ENCODE measurements at regions not wholly inside any gene's neighbourhood (a gene's known extent, or its start where the extent isn't known, plus 50 kb on each side); places are given as distances from the start of the nearest gene placed in this dataset.
"Not testable (repeated sequence)": the region's sequence is repeated elsewhere in the genome, so short reads cannot be mapped to it uniquely, and the experiment has no call there.

DNA sequence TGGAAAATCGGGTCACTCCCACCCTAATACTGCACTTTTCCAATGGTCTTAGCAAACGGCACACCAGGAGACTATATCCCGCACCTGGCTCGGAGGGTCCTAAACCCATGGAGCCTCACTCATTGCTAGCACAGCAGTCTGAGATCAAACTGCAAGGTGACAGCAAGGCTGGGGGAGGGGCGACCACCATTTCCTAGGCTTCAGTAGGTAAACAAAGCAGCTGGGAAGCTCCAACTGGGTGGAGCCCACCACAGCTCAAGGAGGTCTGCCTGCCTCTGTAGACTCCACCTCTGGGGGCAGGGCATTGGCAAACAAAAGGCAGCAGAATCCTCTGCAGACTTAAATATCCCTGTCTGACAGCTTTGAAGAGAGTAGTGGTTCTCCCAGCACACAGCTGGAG, 109.0 kb upstream of the DEFB108B start:
- not testable (repeated sequence) for H3K27ac Mint-ChIP-seq; H3K4me1 Mint-ChIP-seq (ENCODE audit: unreplicated experiment); H3K9me3 Mint-ChIP-seq; DNase-seq (ENCODE audit: extremely low spot score, unreplicated experiment); H3K4me3 Mint-ChIP-seq; H3K27me3 Mint-ChIP-seq; H3K36me3 Mint-ChIP-seq

DNA sequence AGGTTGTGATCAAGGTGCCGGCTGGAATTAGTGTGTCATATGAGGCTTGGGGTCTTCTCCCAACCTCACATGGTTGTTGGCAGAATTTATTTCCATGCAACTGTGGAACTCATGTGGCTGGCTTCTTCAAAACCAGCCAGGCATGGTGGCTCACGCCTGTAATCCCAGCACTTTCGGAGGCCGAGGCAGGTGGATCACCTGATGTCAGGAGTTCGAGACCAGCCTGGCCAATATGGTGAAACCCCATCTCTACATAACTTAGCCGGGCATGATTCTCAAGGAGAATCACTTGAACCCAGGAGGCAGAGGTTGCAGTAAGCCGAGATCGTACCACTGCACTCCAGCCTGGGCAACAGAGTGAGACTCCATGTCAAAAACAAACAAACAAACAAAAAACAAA, 102.3 kb upstream of the DEFB108B start:
- not testable (repeated sequence) for H3K27ac Mint-ChIP-seq; H3K4me3 Mint-ChIP-seq; H3K36me3 Mint-ChIP-seq; H3K4me1 Mint-ChIP-seq (ENCODE audit: unreplicated experiment); DNase-seq (ENCODE audit: extremely low spot score, unreplicated experiment); H3K9me3 Mint-ChIP-seq; H3K27me3 Mint-ChIP-seq

DNA sequence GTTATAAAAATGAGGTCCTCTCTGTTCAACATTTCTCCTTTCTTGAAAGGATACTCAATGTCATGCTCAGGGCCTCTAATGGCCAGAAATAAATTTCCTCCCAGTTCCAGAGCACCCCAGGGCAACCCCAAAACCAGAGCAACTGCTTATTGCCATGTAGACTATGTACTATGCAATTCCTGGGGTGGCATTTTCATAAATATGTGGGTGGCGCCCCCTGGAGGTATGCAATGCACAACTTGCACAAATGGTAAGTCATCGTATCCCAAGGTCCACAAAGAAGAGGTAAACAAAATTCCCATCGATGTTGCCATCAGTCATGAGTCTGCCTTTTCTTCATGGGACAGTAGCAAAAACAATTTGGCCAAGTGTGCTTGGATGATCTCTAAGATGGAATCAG, 98.6 kb upstream of the DEFB108B start:
- not testable (repeated sequence) for H3K9me3 Mint-ChIP-seq; DNase-seq (ENCODE audit: extremely low spot score, unreplicated experiment); H3K27ac Mint-ChIP-seq; H3K36me3 Mint-ChIP-seq; H3K27me3 Mint-ChIP-seq; H3K4me1 Mint-ChIP-seq (ENCODE audit: unreplicated experiment); H3K4me3 Mint-ChIP-seq
- TF ChIP-seq, protein P1, sequence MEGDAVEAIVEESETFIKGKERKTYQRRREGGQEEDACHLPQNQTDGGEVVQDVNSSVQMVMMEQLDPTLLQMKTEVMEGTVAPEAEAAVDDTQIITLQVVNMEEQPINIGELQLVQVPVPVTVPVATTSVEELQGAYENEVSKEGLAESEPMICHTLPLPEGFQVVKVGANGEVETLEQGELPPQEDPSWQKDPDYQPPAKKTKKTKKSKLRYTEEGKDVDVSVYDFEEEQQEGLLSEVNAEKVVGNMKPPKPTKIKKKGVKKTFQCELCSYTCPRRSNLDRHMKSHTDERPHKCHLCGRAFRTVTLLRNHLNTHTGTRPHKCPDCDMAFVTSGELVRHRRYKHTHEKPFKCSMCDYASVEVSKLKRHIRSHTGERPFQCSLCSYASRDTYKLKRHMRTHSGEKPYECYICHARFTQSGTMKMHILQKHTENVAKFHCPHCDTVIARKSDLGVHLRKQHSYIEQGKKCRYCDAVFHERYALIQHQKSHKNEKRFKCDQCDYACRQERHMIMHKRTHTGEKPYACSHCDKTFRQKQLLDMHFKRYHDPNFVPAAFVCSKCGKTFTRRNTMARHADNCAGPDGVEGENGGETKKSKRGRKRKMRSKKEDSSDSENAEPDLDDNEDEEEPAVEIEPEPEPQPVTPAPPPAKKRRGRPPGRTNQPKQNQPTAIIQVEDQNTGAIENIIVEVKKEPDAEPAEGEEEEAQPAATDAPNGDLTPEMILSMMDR (conservative IDR thresholded peaks at IDR 0.05), result peak; percentile 55

DNA sequence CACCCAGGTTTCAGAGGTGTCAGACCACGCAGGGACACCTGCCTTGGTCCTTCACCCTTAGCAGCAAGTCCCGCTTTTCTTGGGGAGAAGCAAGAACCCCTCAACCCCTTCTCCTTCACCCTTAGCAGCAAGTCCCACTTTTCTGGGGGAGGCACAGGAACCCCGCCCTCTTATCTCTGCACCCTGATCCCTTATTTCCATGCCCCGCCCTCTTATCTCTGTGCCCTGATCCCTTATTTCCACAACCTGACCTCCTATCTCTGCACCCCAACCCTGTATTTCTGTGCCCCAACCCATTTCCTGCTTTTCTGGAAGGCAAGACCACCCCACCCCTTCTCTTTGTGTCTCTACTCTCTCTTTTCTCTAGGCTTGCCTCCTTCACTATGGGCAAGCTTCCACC, 94.7 kb upstream of the DEFB108B start:
- peaks cover 11% of the 10 kb centered on the region for H3K27me3 Mint-ChIP-seq
- not testable (repeated sequence) for H3K4me1 Mint-ChIP-seq (ENCODE audit: unreplicated experiment)

DNA sequence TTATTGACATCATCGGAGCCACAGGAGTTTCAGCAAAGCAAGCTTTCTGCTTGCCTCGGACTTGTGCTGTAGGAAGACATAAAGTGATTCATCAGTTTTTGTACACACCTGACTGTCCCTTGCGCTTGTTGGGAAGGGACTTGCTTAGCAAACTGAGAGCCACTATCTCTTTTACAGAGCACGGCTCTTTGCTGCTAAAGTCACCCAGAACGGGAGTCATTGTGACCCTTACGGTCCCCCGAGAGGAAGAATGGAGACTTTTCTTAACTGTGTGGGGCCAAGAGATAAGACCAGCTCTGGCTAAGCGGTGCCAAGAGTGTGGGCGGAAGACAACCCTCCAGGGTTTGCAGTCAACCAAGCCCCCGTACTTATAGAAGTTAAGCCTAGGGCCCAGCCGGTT, 89.6 kb upstream of the DEFB108B start:
- H3K9me3 Mint-ChIP-seq; H3K4me1 Mint-ChIP-seq (ENCODE audit: unreplicated experiment); H3K36me3 Mint-ChIP-seq; H3K27ac Mint-ChIP-seq; H3K27me3 Mint-ChIP-seq; H3K4me3 Mint-ChIP-seq; DNase-seq (ENCODE audit: extremely low spot score, unreplicated experiment): not testable (repeated sequence)

More for the DNA sequence above, 94.7 kb upstream of the DEFB108B start:
- H3K36me3 Mint-ChIP-seq; H3K4me3 Mint-ChIP-seq; H3K9me3 Mint-ChIP-seq; H3K27ac Mint-ChIP-seq; DNase-seq (ENCODE audit: extremely low spot score, unreplicated experiment): not testable (repeated sequence)

DNA sequence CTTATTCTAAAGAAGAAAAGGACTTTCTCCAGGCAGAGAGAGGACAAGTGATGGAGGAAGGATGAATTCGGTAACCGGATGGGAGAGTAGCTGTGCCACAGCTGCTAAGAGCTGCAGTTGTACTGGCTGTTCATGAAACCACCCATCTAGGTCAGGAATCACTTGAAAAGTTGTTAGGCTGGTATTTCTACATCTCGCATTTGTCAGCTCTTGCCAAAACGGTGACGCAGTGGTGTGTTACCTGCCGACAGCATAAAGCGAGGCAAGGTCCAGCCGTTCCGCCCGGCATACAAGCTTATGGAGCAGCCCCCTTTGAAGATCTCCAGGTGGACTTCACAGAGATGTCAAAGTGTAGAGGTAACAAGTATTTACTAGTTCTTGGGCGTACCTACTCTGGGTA, 87.3 kb upstream of the DEFB108B start:
- peak overlapping the region; percentile 73 for H3K4me3 Mint-ChIP-seq
- not testable (repeated sequence) for H3K4me1 Mint-ChIP-seq (ENCODE audit: unreplicated experiment); H3K36me3 Mint-ChIP-seq; DNase-seq (ENCODE audit: extremely low spot score, unreplicated experiment); H3K9me3 Mint-ChIP-seq
- peak overlapping the region; percentile 91 for H3K27ac Mint-ChIP-seq
- peaks cover 16% of the 10 kb centered on the region for H3K27me3 Mint-ChIP-seq

DNA sequence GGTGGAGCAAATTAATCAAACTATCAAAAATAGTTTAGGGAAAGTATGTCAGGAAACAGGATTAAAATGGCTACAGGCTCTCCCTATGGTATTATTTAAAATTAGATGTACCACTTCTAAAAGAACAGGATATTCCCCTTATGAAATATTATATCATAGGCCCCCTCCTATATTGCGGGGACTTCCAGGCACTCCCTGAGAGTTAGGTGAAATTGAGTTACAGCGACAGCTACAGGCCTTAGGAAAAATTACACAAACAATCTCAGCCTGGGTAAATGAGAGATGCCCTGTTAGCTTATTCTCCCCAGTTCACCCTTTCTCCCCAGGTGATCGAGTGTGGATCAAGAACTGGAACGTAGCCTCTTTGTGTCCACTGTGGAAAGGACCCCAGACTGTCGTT, 86.7 kb upstream of the DEFB108B start:
- TF ChIP-seq, protein P1 (conservative IDR thresholded peaks at IDR 0.05), result peak; percentile 35
- not testable (repeated sequence) for H3K9me3 Mint-ChIP-seq; H3K36me3 Mint-ChIP-seq; H3K4me1 Mint-ChIP-seq (ENCODE audit: unreplicated experiment); DNase-seq (ENCODE audit: extremely low spot score, unreplicated experiment)
- Mint-ChIP-seq H3K27ac (peak overlapping the region; percentile 91), H3K4me3 (peak overlapping the region; percentile 73), H3K27me3 (peaks cover 22% of the 10 kb centered on the region)

DNA sequence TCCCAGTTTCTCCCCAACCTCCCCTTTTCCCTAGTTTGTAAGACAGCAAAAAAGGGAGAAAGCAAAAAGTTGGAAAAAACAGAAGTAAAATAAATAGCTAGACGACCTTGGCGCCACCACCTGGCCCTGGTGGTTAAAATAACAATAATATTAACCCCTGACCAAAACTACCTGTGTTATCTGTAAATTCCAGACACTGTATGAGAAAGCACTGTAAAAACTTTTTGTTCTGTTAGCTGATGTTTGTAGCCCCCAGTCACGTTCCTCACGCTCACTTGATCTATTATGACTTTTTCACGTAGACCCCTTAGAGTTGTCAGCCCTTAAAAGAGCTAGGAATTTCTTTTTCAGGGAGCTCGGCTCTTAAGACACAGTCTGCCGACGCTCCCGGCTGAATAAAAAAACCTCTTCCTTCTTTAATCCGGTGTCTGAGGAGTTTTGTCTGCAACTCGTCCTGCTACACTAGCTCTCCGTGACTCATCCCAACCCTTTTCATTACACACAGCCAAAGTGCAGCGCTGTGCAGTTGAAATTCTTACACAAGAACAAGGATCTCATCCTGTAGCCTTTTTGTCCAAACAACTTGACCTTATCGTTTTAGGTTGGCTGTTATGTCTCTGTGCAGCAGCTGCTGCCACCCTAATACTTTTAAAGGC, 83.9 kb upstream of the DEFB108B start:
- H3K36me3 Mint-ChIP-seq; H3K9me3 Mint-ChIP-seq; DNase-seq (ENCODE audit: extremely low spot score, unreplicated experiment); H3K4me3 Mint-ChIP-seq; H3K4me1 Mint-ChIP-seq (ENCODE audit: unreplicated experiment): not testable (repeated sequence)
- TF ChIP-seq, protein P1 (conservative IDR thresholded peaks at IDR 0.05), result peak; percentile 19
- peak overlapping the region; percentile 55 for H3K27ac Mint-ChIP-seq
- peaks cover 49% of the 10 kb centered on the region for H3K27me3 Mint-ChIP-seq

Data from type B pancreatic cell (in vitro differentiated cells).